ENCODE measurements at regions not wholly inside any gene's neighbourhood (a gene's known extent, or its start where the extent isn't known, plus 50 kb on each side); places are given as distances from the start of the nearest gene placed in this dataset.
"Not testable (repeated sequence)": the region's sequence is repeated elsewhere in the genome, so short reads cannot be mapped to it uniquely, and the experiment has no call there.

DNA sequence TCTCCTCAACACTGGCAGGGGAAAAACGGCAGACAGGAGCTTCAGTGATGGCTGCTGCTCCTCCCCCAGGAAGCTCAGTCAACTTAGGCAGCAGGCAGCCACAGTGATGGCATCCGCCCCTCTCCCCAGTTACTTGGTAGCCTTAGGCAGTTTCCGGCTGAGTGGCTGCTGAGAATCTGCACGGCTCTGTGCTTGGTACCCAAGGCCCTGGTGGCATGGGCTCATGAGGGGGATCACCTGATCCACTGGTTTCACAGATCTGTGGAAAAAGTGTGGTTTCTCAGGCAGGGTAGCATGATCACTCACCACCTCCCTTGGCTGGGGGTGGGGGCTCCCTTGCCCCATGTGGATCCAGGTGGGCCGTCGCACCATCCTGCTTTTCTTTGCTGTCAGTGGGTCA, 244.6 kb upstream of the MDGA2 start:
- TF ChIP-seq PKNOX1 (IDR thresholded peaks at IDR 0.05) = no peak
- TF ChIP-seq ZNF384 (IDR thresholded peaks at IDR 0.05) = no peak
- TF ChIP-seq LEF1 (IDR thresholded peaks at IDR 0.05; ENCODE audit: borderline replicate concordance) = no peak
- no peak for TF ChIP-seq ELF4 (IDR thresholded peaks at IDR 0.05)
- no peak for TF ChIP-seq FOXA1 (IDR thresholded peaks at IDR 0.05)
- TF ChIP-seq FOXK2 (IDR thresholded peaks at IDR 0.05) = no peak
- TF ChIP-seq L3MBTL2 (conservative IDR thresholded peaks at IDR 0.05) = no peak
- POLR2A ChIA-PET = no interaction called here
- DNase-seq (ENCODE audit: extremely low spot score) = no peak
- CTCF ChIA-PET = no interaction called here

DNA sequence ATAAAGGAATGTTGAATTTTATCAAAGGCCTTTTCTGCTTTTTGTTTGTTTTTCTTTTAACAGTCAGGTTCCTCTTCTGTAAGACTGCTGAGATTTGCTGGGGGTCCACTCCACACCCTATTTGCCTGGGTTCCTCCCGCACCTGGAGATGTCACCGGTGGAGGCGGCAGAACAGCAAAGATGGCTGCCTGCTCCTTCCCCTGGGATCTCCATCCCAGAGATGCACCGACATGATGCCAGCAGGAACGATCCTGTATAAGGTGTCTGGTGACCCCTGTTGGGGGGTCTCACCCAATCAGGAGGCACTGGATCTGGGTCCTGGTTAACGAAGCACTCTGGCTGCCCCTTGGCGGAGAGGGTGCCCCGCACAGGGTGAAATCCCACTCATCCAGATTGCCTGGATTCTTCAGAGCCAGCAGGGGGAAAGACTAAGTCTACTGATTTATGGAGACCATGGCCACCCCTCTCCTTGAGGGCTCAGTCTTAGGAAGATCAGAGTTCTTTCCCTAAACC, 244.0 kb upstream of the MDGA2 start:
- ChIA-PET POLR2A (no interaction called here), CTCF (no interaction called here)
- TF ChIP-seq LEF1 (IDR thresholded peaks at IDR 0.05; ENCODE audit: borderline replicate concordance) (no peak), PKNOX1 (IDR thresholded peaks at IDR 0.05) (no peak), ELF4 (IDR thresholded peaks at IDR 0.05) (no peak), FOXK2 (IDR thresholded peaks at IDR 0.05) (no peak), HDGF (IDR thresholded peaks at IDR 0.05; ENCODE audit: borderline replicate concordance) (no peak), ZNF384 (IDR thresholded peaks at IDR 0.05) (no peak), NFRKB (IDR thresholded peaks at IDR 0.05) (no peak), ARNT (IDR thresholded peaks at IDR 0.05) (no peak), CTBP1 (IDR thresholded peaks at IDR 0.05; ENCODE audit: borderline replicate concordance) (no peak), FOXA1 (IDR thresholded peaks at IDR 0.05) (no peak), SUZ12 (IDR thresholded peaks at IDR 0.05) (no peak), BHLHE40 (IDR thresholded peaks at IDR 0.05; ENCODE audit: borderline replicate concordance) (no peak), SP1 (IDR thresholded peaks at IDR 0.05) (no peak), FOXM1 (IDR thresholded peaks at IDR 0.05; ENCODE audit: borderline replicate concordance) (no peak), L3MBTL2 (conservative IDR thresholded peaks at IDR 0.05) (no peak), TARDBP (IDR thresholded peaks at IDR 0.05) (no peak)
- DNase-seq (ENCODE audit: extremely low spot score) = no peak

DNA sequence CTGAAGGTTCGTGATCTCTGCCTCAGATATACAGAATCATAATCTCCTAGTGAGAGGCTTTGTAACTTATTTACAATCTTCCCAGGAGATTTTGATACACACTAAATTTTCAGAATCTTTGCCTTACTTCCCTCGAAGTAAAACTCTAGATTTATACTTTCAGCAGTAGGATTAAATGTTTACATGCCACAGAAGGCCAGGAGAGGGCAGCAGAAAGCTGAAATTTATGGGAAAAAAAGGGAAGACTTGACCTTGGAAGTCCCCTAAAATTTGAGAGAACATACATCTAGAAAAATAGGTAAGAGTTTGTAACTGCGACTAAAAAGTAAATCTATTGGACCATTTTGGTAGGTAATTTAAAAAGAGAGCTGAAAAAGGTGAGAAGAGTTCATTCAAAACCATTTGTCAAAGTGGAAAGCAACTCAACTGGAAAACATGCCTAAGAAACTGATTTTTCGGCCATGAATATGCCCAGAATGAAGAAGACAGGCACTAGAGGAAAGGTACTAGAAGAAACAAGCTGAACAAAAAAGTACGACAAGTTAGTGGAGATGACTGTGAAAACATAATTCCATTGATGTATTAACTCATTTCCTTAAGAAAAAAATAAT, 242.0 kb upstream of the MDGA2 start:
- peak; percentile 10 for DNase-seq (ENCODE audit: extremely low spot score)
- ChIA-PET POLR2A (no interaction called here), CTCF (interaction anchor here (0.7 to 1.1 kb wide), 3 partner anchors 11 to 202 kb away, joined by 3 read pairs; no protein-coding TSS in a partner anchor)
- TF ChIP-seq LEF1 (IDR thresholded peaks at IDR 0.05; ENCODE audit: borderline replicate concordance) = no peak
- no peak for TF ChIP-seq ELF4 (IDR thresholded peaks at IDR 0.05)
- TF ChIP-seq CTBP1 (IDR thresholded peaks at IDR 0.05; ENCODE audit: borderline replicate concordance) = no peak
- TF ChIP-seq NFRKB (IDR thresholded peaks at IDR 0.05) = no peak
- TF ChIP-seq PKNOX1 (IDR thresholded peaks at IDR 0.05) = no peak
- no peak for TF ChIP-seq ZNF384 (IDR thresholded peaks at IDR 0.05)
- TF ChIP-seq TARDBP (IDR thresholded peaks at IDR 0.05) = no peak
- TF ChIP-seq SUZ12 (IDR thresholded peaks at IDR 0.05) = no peak
- no peak for TF ChIP-seq FOXM1 (IDR thresholded peaks at IDR 0.05; ENCODE audit: borderline replicate concordance)
- no peak for TF ChIP-seq FOXA1 (IDR thresholded peaks at IDR 0.05)
- no peak for TF ChIP-seq HDGF (IDR thresholded peaks at IDR 0.05; ENCODE audit: borderline replicate concordance)
- no peak for TF ChIP-seq ARNT (IDR thresholded peaks at IDR 0.05)
- no peak for TF ChIP-seq SP1 (IDR thresholded peaks at IDR 0.05)
- no peak for TF ChIP-seq L3MBTL2 (conservative IDR thresholded peaks at IDR 0.05)
- TF ChIP-seq BHLHE40 (IDR thresholded peaks at IDR 0.05; ENCODE audit: borderline replicate concordance) = no peak
- no peak for TF ChIP-seq FOXK2 (IDR thresholded peaks at IDR 0.05)

GRCh38 chr14:47901141-47901540, 225.7 kb upstream of the MDGA2 start:
- DNase-seq (ENCODE audit: extremely low spot score); POLR2A ChIA-PET; CTCF ChIA-PET: not testable (repeated sequence)

DNA sequence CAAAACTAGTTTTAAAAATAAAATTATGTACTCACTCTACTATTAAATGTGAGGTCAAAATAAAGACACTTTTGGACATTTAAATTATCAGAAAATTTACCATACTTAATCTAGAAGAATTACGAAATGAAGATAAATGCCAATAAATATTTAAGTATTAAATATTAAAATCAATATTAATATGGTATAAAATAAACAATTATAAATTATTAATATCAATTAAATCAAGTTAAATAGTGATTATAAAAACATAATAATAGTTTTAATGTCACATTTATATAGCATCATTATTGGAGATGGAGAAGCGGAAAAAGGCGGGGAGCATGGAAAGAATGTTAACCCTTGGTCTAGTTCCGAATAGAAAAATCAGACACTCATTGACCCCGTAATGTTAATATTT, 224.3 kb upstream of the MDGA2 start:
- DNase-seq (ENCODE audit: extremely low spot score) = no peak
- ChIA-PET POLR2A (no interaction called here), CTCF (interaction anchor here (0.7 kb wide), 1 partner anchor 106 kb away, joined by 3 read pairs; no protein-coding TSS in a partner anchor)
- no peak for TF ChIP-seq NFRKB (IDR thresholded peaks at IDR 0.05)
- no peak for TF ChIP-seq FOXK2 (IDR thresholded peaks at IDR 0.05)
- TF ChIP-seq L3MBTL2 (conservative IDR thresholded peaks at IDR 0.05) = no peak
- no peak for TF ChIP-seq ZNF384 (IDR thresholded peaks at IDR 0.05)
- TF ChIP-seq FOXA1 (IDR thresholded peaks at IDR 0.05) = no peak
- TF ChIP-seq PKNOX1 (IDR thresholded peaks at IDR 0.05) = no peak
- TF ChIP-seq ARNT (IDR thresholded peaks at IDR 0.05) = no peak
- TF ChIP-seq BHLHE40 (IDR thresholded peaks at IDR 0.05; ENCODE audit: borderline replicate concordance) = no peak
- no peak for TF ChIP-seq LEF1 (IDR thresholded peaks at IDR 0.05; ENCODE audit: borderline replicate concordance)
- TF ChIP-seq SUZ12 (IDR thresholded peaks at IDR 0.05) = no peak
- TF ChIP-seq FOXM1 (IDR thresholded peaks at IDR 0.05; ENCODE audit: borderline replicate concordance) = no peak
- TF ChIP-seq HDGF (IDR thresholded peaks at IDR 0.05; ENCODE audit: borderline replicate concordance) = no peak
- no peak for TF ChIP-seq TARDBP (IDR thresholded peaks at IDR 0.05)
- TF ChIP-seq CTBP1 (IDR thresholded peaks at IDR 0.05; ENCODE audit: borderline replicate concordance) = no peak

GRCh38 chr14:47874350-47874749, 198.9 kb upstream of the MDGA2 start:
- CTCF ChIA-PET = no interaction called here
- POLR2A ChIA-PET = no interaction called here
- TF ChIP-seq PKNOX1 (IDR thresholded peaks at IDR 0.05) (peak; percentile 15; the same call in 1 of the 2 replicates), FOXA1 (IDR thresholded peaks at IDR 0.05) (no peak), HDGF (IDR thresholded peaks at IDR 0.05; ENCODE audit: borderline replicate concordance) (no peak)
- DNase-seq (ENCODE audit: extremely low spot score) = no peak

All from HEK293T (cell line).